HCT116 (cell line): ENCODE measurements at regions not wholly inside any gene's neighbourhood (a gene's known extent, or its start where the extent isn't known, plus 50 kb on each side); places are given as distances from the start of the nearest gene placed in this dataset.

ENCODE experiments used
- ATAC-seq: fragments of 200-7000 bp; cut with Tn5 transposase; 2 replicates; pipeline ENCODE4 v1.9.1; 2020; ENCODE audit warnings: mild to moderate bottlenecking, moderate library complexity
- BruUV-seq: library from RNA; stranded (reverse); fragments of 400-500 nt; replicated peaks from 2 replicates; lab custom pipeline; 2021; lab: Mats Ljungman, UMichigan
- CTCF ChIA-PET: fragments of 300-600 bp; sonication (Branson Sonifier 250); formaldehyde crosslinking; loops from one replicate; lab custom pipeline; 2021; ENCODE audit warnings: antibody characterized with exemption; lab: Charles Lee
- POLR2A ChIA-PET: fragments of 300-600, 350-600 bp; sonication (Branson Sonifier 250); formaldehyde crosslinking; loops from one replicate; lab custom pipeline; 2021; ENCODE audit warnings: antibody characterized with exemption; lab: Charles Lee
- RAD21 ChIA-PET, 2 experiments: fragments of 300-600 bp; sonication (Branson Sonifier 250); formaldehyde crosslinking; loops; one replicate each; lab custom pipeline; 2023; ENCODE audit warnings: low total read pairs in 2 of 2; ENCODE audit not compliant: uncharacterized antibody in 2 of 2, unreplicated experiment in 2 of 2, low non-redundant PET in 1 of 2; lab: Charles Lee
- DNase-seq: peaks from one replicate; pipeline ENCODE4 v3.0.0-alpha.2; 2010; ENCODE audit warnings: low read depth, low spot score
- H2AFZ ChIP-seq: fragments of 200-600 bp; shearing (Covaris generic), sonication (generic); 2 replicates; pipeline ENCODE4 v1.6.1; 2017; ENCODE audit warnings: low read depth, mixed run types, mixed read lengths, antibody characterized with exemption, low read length; ENCODE audit not compliant: poor library complexity, severe bottlenecking
- H3K27ac ChIP-seq: 2 replicates; pipeline ENCODE4 v1.5.1; 2012; ENCODE audit warnings: low read depth, low read length
- H3K27me3 ChIP-seq: fragments of 200-600 bp; sonication (generic); 2 replicates; pipeline ENCODE4 v1.6.1; 2016; ENCODE audit warnings: mixed run types, low read length, mixed read lengths; ENCODE audit not compliant: insufficient read depth
- H3K36me3 ChIP-seq, 2 experiments: fragments of 200-500 bp in 1 of 2; fragments of 200-600 bp in 1 of 2; sonication (Bioruptor generic) in 1 of 2; sonication (generic) in 1 of 2; 2 replicates each; pipeline versions ENCODE4 v1.5.1 to v1.6.1; 2014 to 2016; ENCODE audit warnings: low read length in 2 of 2, inconsistent platforms in 1 of 2, mixed read lengths in 1 of 2, mixed run types in 1 of 2; ENCODE audit not compliant: insufficient read depth in 2 of 2, control insufficient read depth in 1 of 2
- H3K4me1 ChIP-seq, 2 experiments: fragments of 200-600 bp in 1 of 2; sonication (generic) in 1 of 2; 2 replicates each; pipeline versions ENCODE4 v1.5.1 to v1.6.1; 2012 to 2017; ENCODE audit warnings: low read length in 2 of 2, inconsistent platforms in 1 of 2, mild to moderate bottlenecking in 1 of 2, mixed read lengths in 1 of 2, mixed run types in 1 of 2, moderate library complexity in 1 of 2; ENCODE audit not compliant: insufficient read depth in 2 of 2, control insufficient read depth in 1 of 2
- H3K4me2 ChIP-seq: fragments of 200-600 bp; sonication (generic); 2 replicates; pipeline ENCODE4 v1.6.1; 2017; ENCODE audit warnings: mixed run types, low read length, mixed read lengths
- H3K4me3 ChIP-seq, 2 experiments: fragments of 200-600 bp in 1 of 2; sonication (generic) in 1 of 2; replicated peaks in 1 of 2; 2 replicates each; pipeline ENCODE4 v1.5.1; 2011 to 2016; ENCODE audit warnings: low read length in 2 of 2, control low read depth in 1 of 2, low read depth in 1 of 2, mild to moderate bottlenecking in 1 of 2, mixed read lengths in 1 of 2, mixed run types in 1 of 2
- H3K79me2 ChIP-seq: fragments of 200-600 bp; sonication (generic); 2 replicates; pipeline ENCODE4 v1.6.1; 2017; ENCODE audit warnings: mild to moderate bottlenecking, mixed run types, low read length, moderate library complexity, mixed read lengths; ENCODE audit not compliant: insufficient read depth
- H3K9ac ChIP-seq: fragments of 200-600 bp; sonication (generic); 2 replicates; pipeline ENCODE4 v1.6.1; 2016; ENCODE audit warnings: low read length, mixed read lengths
- H3K9me2 ChIP-seq: fragments of 200-600 bp; sonication (generic), shearing (Covaris generic); 2 replicates; pipeline ENCODE4 v1.6.1; 2017; ENCODE audit warnings: mixed run types, mild to moderate bottlenecking, moderate library complexity; ENCODE audit not compliant: insufficient read depth
- H3K9me3 ChIP-seq, 2 experiments: fragments of 200-500 bp in 1 of 2; fragments of 200-600 bp in 1 of 2; sonication (Bioruptor generic) in 1 of 2; sonication (generic) in 1 of 2; 2 replicates each; pipeline ENCODE4 v1.6.1; 2014 to 2017; ENCODE audit warnings: low read length in 2 of 2, mixed read lengths in 2 of 2, inconsistent platforms in 1 of 2, low read depth in 1 of 2, mild to moderate bottlenecking in 1 of 2, mixed run types in 1 of 2, moderate library complexity in 1 of 2; ENCODE audit not compliant: control insufficient read depth in 1 of 2, insufficient read depth in 1 of 2
- H4K20me1 ChIP-seq: fragments of 200-600 bp; sonication (generic), shearing (Covaris generic); 2 replicates; pipeline ENCODE4 v1.6.1; 2017; ENCODE audit warnings: mixed run types, mild to moderate bottlenecking, moderate library complexity; ENCODE audit not compliant: insufficient read depth
- CBX3 ChIP-seq: IDR thresholded peaks from 2 replicates; pipeline ENCODE4 v1.6.1; 2012; ENCODE audit warnings: low read depth
- CTCF ChIP-seq, 3 experiments: fragments of 200-600 bp in 1 of 3; sonication (generic) in 1 of 3; IDR thresholded peaks in 2 of 3; conservative IDR thresholded peaks in 1 of 3; 2 replicates each; pipeline ENCODE4 v1.5.1; 2012 to 2017; ENCODE audit warnings: low read depth in 2 of 3, low read length in 2 of 3, antibody characterized with exemption in 1 of 3, borderline replicate concordance in 1 of 3, control low read depth in 1 of 3, mild to moderate bottlenecking in 1 of 3, mixed read lengths in 1 of 3, mixed run types in 1 of 3, moderate library complexity in 1 of 3; ENCODE audit not compliant: insufficient read depth in 1 of 3
- EGR1 ChIP-seq: IDR thresholded peaks from 2 replicates; pipeline ENCODE4 v1.6.1; 2012; ENCODE audit warnings: low read depth
- ELF1 ChIP-seq: IDR thresholded peaks from 2 replicates; pipeline ENCODE4 v1.6.1; 2012; ENCODE audit warnings: low read depth, borderline replicate concordance
- POLR2AphosphoS5 ChIP-seq: IDR thresholded peaks from 2 replicates; pipeline ENCODE4 v1.6.1; 2011; ENCODE audit warnings: mild to moderate bottlenecking, low read depth, low read length, moderate library complexity
- RAD21 ChIP-seq: IDR thresholded peaks from 2 replicates; pipeline ENCODE4 v1.6.1; 2012; ENCODE audit warnings: low read depth, mild to moderate bottlenecking
- SRF ChIP-seq: IDR thresholded peaks from 2 replicates; pipeline ENCODE4 v1.6.1; 2012; ENCODE audit warnings: low read depth
- TCF7L2 ChIP-seq: IDR thresholded peaks from 2 replicates; pipeline ENCODE4 v1.7.0; 2011; ENCODE audit warnings: borderline replicate concordance, inconsistent platforms; ENCODE audit not compliant: insufficient read depth, insufficient read length; ENCODE audit errors: extremely low read depth
- YY1 ChIP-seq: IDR thresholded peaks from 2 replicates; pipeline ENCODE4 v1.6.1; 2011; ENCODE audit warnings: low read length, low read depth, moderate library complexity, mild to moderate bottlenecking; ENCODE audit not compliant: insufficient replicate concordance; ENCODE audit errors: extremely low read depth
- intact Hi-C: fragments of 100-400 bp; cut with micrococcal nuclease; formaldehyde crosslinking; loops from 2 replicates; pipeline ENCODE4 v1.10.0; 2022
- TF ChIP-seq, protein P1 (sequence below): IDR thresholded peaks from 2 replicates; pipeline ENCODE4 v1.6.1; 2012; ENCODE audit warnings: low read depth
- TF ChIP-seq, protein P2 (sequence below): IDR thresholded peaks from 2 replicates; pipeline ENCODE4 v1.6.1; 2012

GRCh38 chr3:166195808-166196207 is 358.6 kb upstream of the BCHE start:
- no peaks in the 10 kb centered on the region for H4K20me1 ChIP-seq
- DNase-seq (no peak), ATAC-seq (no peak)
- ChIA-PET RAD21 (no interaction called here), CTCF (no interaction called here), POLR2A (no interaction called here)
- H3K79me2 ChIP-seq = no peaks in the 10 kb centered on the region
- H3K27me3 ChIP-seq = no peaks in the 10 kb centered on the region
- H3K9ac ChIP-seq = no peak overlapping the region
- no peaks in the 10 kb centered on the region for H3K36me3 ChIP-seq
- no peaks in the 10 kb centered on the region; the same call in 1 of the 2 replicates for H3K9me2 ChIP-seq
- no peaks in the 10 kb centered on the region for H3K4me1 ChIP-seq
- H2AFZ ChIP-seq = no peak overlapping the region
- no peak overlapping the region for H3K4me2 ChIP-seq
- TF ChIP-seq, protein P1, sequence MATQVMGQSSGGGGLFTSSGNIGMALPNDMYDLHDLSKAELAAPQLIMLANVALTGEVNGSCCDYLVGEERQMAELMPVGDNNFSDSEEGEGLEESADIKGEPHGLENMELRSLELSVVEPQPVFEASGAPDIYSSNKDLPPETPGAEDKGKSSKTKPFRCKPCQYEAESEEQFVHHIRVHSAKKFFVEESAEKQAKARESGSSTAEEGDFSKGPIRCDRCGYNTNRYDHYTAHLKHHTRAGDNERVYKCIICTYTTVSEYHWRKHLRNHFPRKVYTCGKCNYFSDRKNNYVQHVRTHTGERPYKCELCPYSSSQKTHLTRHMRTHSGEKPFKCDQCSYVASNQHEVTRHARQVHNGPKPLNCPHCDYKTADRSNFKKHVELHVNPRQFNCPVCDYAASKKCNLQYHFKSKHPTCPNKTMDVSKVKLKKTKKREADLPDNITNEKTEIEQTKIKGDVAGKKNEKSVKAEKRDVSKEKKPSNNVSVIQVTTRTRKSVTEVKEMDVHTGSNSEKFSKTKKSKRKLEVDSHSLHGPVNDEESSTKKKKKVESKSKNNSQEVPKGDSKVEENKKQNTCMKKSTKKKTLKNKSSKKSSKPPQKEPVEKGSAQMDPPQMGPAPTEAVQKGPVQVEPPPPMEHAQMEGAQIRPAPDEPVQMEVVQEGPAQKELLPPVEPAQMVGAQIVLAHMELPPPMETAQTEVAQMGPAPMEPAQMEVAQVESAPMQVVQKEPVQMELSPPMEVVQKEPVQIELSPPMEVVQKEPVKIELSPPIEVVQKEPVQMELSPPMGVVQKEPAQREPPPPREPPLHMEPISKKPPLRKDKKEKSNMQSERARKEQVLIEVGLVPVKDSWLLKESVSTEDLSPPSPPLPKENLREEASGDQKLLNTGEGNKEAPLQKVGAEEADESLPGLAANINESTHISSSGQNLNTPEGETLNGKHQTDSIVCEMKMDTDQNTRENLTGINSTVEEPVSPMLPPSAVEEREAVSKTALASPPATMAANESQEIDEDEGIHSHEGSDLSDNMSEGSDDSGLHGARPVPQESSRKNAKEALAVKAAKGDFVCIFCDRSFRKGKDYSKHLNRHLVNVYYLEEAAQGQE = no peak
- TF ChIP-seq CBX3 = no peak
- no peak for TF ChIP-seq TCF7L2
- TF ChIP-seq EGR1 = no peak
- TF ChIP-seq SRF = no peak
- no peak for TF ChIP-seq RAD21
- TF ChIP-seq CTCF (IDR thresholded peaks at IDR 0.05 in 2 of 3, conservative IDR thresholded peaks at IDR 0.05 in 1 of 3; ENCODE audit: borderline replicate concordance in 1 of 3, insufficient read depth in 1 of 3, low read depth in 2 of 3, low read length in 2 of 3) = no peak
- TF ChIP-seq POLR2AphosphoS5 = no peak
- TF ChIP-seq ELF1 = no peak
- TF ChIP-seq, protein P2, sequence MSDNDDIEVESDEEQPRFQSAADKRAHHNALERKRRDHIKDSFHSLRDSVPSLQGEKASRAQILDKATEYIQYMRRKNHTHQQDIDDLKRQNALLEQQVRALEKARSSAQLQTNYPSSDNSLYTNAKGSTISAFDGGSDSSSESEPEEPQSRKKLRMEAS = no peak
- no peak for TF ChIP-seq YY1
- H3K4me3 ChIP-seq = no peak overlapping the region
- no peak overlapping the region for H3K27ac ChIP-seq
- H3K9me3 ChIP-seq = no peaks in the 10 kb centered on the region
- BruUV-seq = no TSS peak
- intact Hi-C loops = no loop called here
